ENCODE measurements at regions not wholly inside any gene's neighbourhood (a gene's known extent, or its start where the extent isn't known, plus 50 kb on each side); places are given as distances from the start of the nearest gene placed in this dataset.
A peak's percentile ranks its signal among the peaks of the same experiment; 100 is the strongest.
"Not testable (repeated sequence)": the region's sequence is repeated elsewhere in the genome, so short reads cannot be mapped to it uniquely, and the experiment has no call there.

GRCh38 chr15:101961263-101961662 lies 149.3 kb downstream of the OR4F15 start:
- H3K9me3 ChIP-seq; DNase-seq; H3K4me1 Mint-ChIP-seq (ENCODE audit: low read depth, unreplicated experiment); H3K27ac Mint-ChIP-seq (ENCODE audit: unreplicated experiment); H3K36me3 Mint-ChIP-seq (ENCODE audit: insufficient read depth, unreplicated experiment); H3K36me3 ChIP-seq (ENCODE audit: control insufficient read depth, insufficient read depth, low read length); CTCF ChIA-PET; H3K27me3 Mint-ChIP-seq (ENCODE audit: insufficient read depth, unreplicated experiment); intact Hi-C loops (cut with micrococcal nuclease; ENCODE audit: unreplicated experiment); H3K4me3 ChIP-seq (ENCODE audit: low read depth, low read length); H3K4me3 Mint-ChIP-seq (ENCODE audit: unreplicated experiment); H3K27me3 ChIP-seq (replicated peaks; ENCODE audit: control insufficient read depth, insufficient read depth, low read length); H3K9me3 Mint-ChIP-seq (ENCODE audit: unreplicated experiment); POLR2A ChIA-PET; BruUV-seq (replicated peaks); H3K4me1 ChIP-seq: not testable (repeated sequence)

- H3K4me3 Mint-ChIP-seq (ENCODE audit: unreplicated experiment); H3K27ac Mint-ChIP-seq (ENCODE audit: unreplicated experiment); H3K4me1 Mint-ChIP-seq (ENCODE audit: low read depth, unreplicated experiment); intact Hi-C loops (cut with micrococcal nuclease; ENCODE audit: unreplicated experiment); H3K27me3 Mint-ChIP-seq (ENCODE audit: insufficient read depth, unreplicated experiment); CTCF ChIA-PET; H3K4me1 ChIP-seq; H3K27me3 ChIP-seq (replicated peaks; ENCODE audit: control insufficient read depth, insufficient read depth, low read length); DNase-seq; H3K9me3 ChIP-seq; H3K36me3 ChIP-seq (ENCODE audit: control insufficient read depth, insufficient read depth, low read length); H3K9me3 Mint-ChIP-seq (ENCODE audit: unreplicated experiment); H3K36me3 Mint-ChIP-seq (ENCODE audit: insufficient read depth, unreplicated experiment); POLR2A ChIA-PET; H3K4me3 ChIP-seq (ENCODE audit: low read depth, low read length); BruUV-seq (replicated peaks): not testable (repeated sequence)
Measured at GRCh38 chr15:101961765-101962164, 149.8 kb downstream of the OR4F15 start.

- POLR2A ChIA-PET; H3K36me3 ChIP-seq (ENCODE audit: control insufficient read depth, insufficient read depth, low read length); H3K4me3 Mint-ChIP-seq (ENCODE audit: unreplicated experiment); H3K9me3 Mint-ChIP-seq (ENCODE audit: unreplicated experiment); H3K9me3 ChIP-seq; H3K27ac Mint-ChIP-seq (ENCODE audit: unreplicated experiment); BruUV-seq (replicated peaks); H3K4me1 ChIP-seq; H3K4me1 Mint-ChIP-seq (ENCODE audit: low read depth, unreplicated experiment); intact Hi-C loops (cut with micrococcal nuclease; ENCODE audit: unreplicated experiment); H3K27me3 ChIP-seq (replicated peaks; ENCODE audit: control insufficient read depth, insufficient read depth, low read length); H3K4me3 ChIP-seq (ENCODE audit: low read depth, low read length); DNase-seq; H3K36me3 Mint-ChIP-seq (ENCODE audit: insufficient read depth, unreplicated experiment); CTCF ChIA-PET; H3K27me3 Mint-ChIP-seq (ENCODE audit: insufficient read depth, unreplicated experiment): not testable (repeated sequence)
Measured at GRCh38 chr15:101963687-101964086, 151.7 kb downstream of the OR4F15 start.

GRCh38 chr15:101965353-101965752 lies 153.4 kb downstream of the OR4F15 start:
- DNase-seq; H3K4me3 ChIP-seq (ENCODE audit: low read depth, low read length); H3K36me3 Mint-ChIP-seq (ENCODE audit: insufficient read depth, unreplicated experiment); H3K9me3 ChIP-seq; H3K9me3 Mint-ChIP-seq (ENCODE audit: unreplicated experiment); H3K27me3 ChIP-seq (replicated peaks; ENCODE audit: control insufficient read depth, insufficient read depth, low read length); H3K27ac Mint-ChIP-seq (ENCODE audit: unreplicated experiment); H3K27me3 Mint-ChIP-seq (ENCODE audit: insufficient read depth, unreplicated experiment); H3K36me3 ChIP-seq (ENCODE audit: control insufficient read depth, insufficient read depth, low read length); CTCF ChIA-PET; H3K4me1 Mint-ChIP-seq (ENCODE audit: low read depth, unreplicated experiment); intact Hi-C loops (cut with micrococcal nuclease; ENCODE audit: unreplicated experiment); H3K4me1 ChIP-seq; H3K4me3 Mint-ChIP-seq (ENCODE audit: unreplicated experiment); POLR2A ChIA-PET; BruUV-seq (replicated peaks): not testable (repeated sequence)

GRCh38 chr15:101965860-101966259 lies 153.9 kb downstream of the OR4F15 start:
- H3K4me1 ChIP-seq; H3K9me3 ChIP-seq; H3K9me3 Mint-ChIP-seq (ENCODE audit: unreplicated experiment); H3K36me3 Mint-ChIP-seq (ENCODE audit: insufficient read depth, unreplicated experiment); CTCF ChIA-PET; H3K4me1 Mint-ChIP-seq (ENCODE audit: low read depth, unreplicated experiment); H3K27ac Mint-ChIP-seq (ENCODE audit: unreplicated experiment); H3K27me3 ChIP-seq (replicated peaks; ENCODE audit: control insufficient read depth, insufficient read depth, low read length); H3K4me3 Mint-ChIP-seq (ENCODE audit: unreplicated experiment); H3K27me3 Mint-ChIP-seq (ENCODE audit: insufficient read depth, unreplicated experiment); intact Hi-C loops (cut with micrococcal nuclease; ENCODE audit: unreplicated experiment); BruUV-seq (replicated peaks); POLR2A ChIA-PET; H3K36me3 ChIP-seq (ENCODE audit: control insufficient read depth, insufficient read depth, low read length); H3K4me3 ChIP-seq (ENCODE audit: low read depth, low read length): not testable (repeated sequence)
- DNase-seq = peak in 1 of 2 experiments; percentile 37

- CTCF ChIA-PET; H3K4me3 Mint-ChIP-seq (ENCODE audit: unreplicated experiment); H3K9me3 Mint-ChIP-seq (ENCODE audit: unreplicated experiment); BruUV-seq (replicated peaks); H3K36me3 ChIP-seq (ENCODE audit: control insufficient read depth, insufficient read depth, low read length); DNase-seq; intact Hi-C loops (cut with micrococcal nuclease; ENCODE audit: unreplicated experiment); H3K4me1 ChIP-seq; POLR2A ChIA-PET; H3K9me3 ChIP-seq; H3K4me3 ChIP-seq (ENCODE audit: low read depth, low read length); H3K36me3 Mint-ChIP-seq (ENCODE audit: insufficient read depth, unreplicated experiment); H3K27me3 Mint-ChIP-seq (ENCODE audit: insufficient read depth, unreplicated experiment); H3K4me1 Mint-ChIP-seq (ENCODE audit: low read depth, unreplicated experiment); H3K27ac Mint-ChIP-seq (ENCODE audit: unreplicated experiment); H3K27me3 ChIP-seq (replicated peaks; ENCODE audit: control insufficient read depth, insufficient read depth, low read length): not testable (repeated sequence)
Measured at GRCh38 chr15:101967364-101967763, 155.4 kb downstream of the OR4F15 start.

- DNase-seq; BruUV-seq (replicated peaks); H3K36me3 Mint-ChIP-seq (ENCODE audit: insufficient read depth, unreplicated experiment); H3K4me1 Mint-ChIP-seq (ENCODE audit: low read depth, unreplicated experiment); H3K27ac Mint-ChIP-seq (ENCODE audit: unreplicated experiment); H3K4me1 ChIP-seq; H3K4me3 Mint-ChIP-seq (ENCODE audit: unreplicated experiment); H3K9me3 ChIP-seq; H3K27me3 Mint-ChIP-seq (ENCODE audit: insufficient read depth, unreplicated experiment); CTCF ChIA-PET; intact Hi-C loops (cut with micrococcal nuclease; ENCODE audit: unreplicated experiment); H3K36me3 ChIP-seq (ENCODE audit: control insufficient read depth, insufficient read depth, low read length); POLR2A ChIA-PET; H3K4me3 ChIP-seq (ENCODE audit: low read depth, low read length); H3K27me3 ChIP-seq (replicated peaks; ENCODE audit: control insufficient read depth, insufficient read depth, low read length); H3K9me3 Mint-ChIP-seq (ENCODE audit: unreplicated experiment): not testable (repeated sequence)
Measured at GRCh38 chr15:101970605-101971004, 158.6 kb downstream of the OR4F15 start.

All from Caco-2 (cell line).